Keratinocyte (primary cell): ENCODE measurements at regions not wholly inside any gene's neighbourhood (a gene's known extent, or its start where the extent isn't known, plus 50 kb on each side); places are given as distances from the start of the nearest gene placed in this dataset.

Source experiments
- DNase-seq: peaks from one replicate; pipeline ENCODE4 v3.0.0-alpha.2; 2011; ENCODE audit warnings: low read depth, missing footprints, low spot score
- FAIRE-seq: peaks from 2 replicates; lab custom pipeline; 2011; peaks lifted over from hg19 to GRCh38; lab: Jason Lieb, UNC
- H2AFZ ChIP-seq: 2 replicates; pipeline ENCODE4 v1.6.0; 2012; ENCODE audit warnings: low read length, control low read depth, inconsistent platforms; ENCODE audit not compliant: control insufficient read depth
- H3K27ac ChIP-seq: 2 replicates; pipeline ENCODE4 v1.5.1; 2011; ENCODE audit warnings: low read length; ENCODE audit not compliant: control insufficient read depth, insufficient read depth
- H3K27me3 ChIP-seq: 3 replicates; pipeline ENCODE4 v1.6.0; 2011; ENCODE audit warnings: low read length; ENCODE audit not compliant: control insufficient read depth, insufficient read depth; ENCODE audit errors: extremely low read depth
- H3K36me3 ChIP-seq, 2 experiments: 2 replicates in 1 of 2; 3 replicates in 1 of 2; pipeline ENCODE4 v1.5.1; 2011; ENCODE audit warnings: low read length in 2 of 2, mild to moderate bottlenecking in 1 of 2; ENCODE audit not compliant: control insufficient read depth in 2 of 2, insufficient read depth in 2 of 2; ENCODE audit errors: extremely low read depth in 1 of 2
- H3K4me1 ChIP-seq: 3 replicates; pipeline ENCODE4 v1.5.1; 2011; ENCODE audit warnings: low read length; ENCODE audit not compliant: control insufficient read depth, insufficient read depth; ENCODE audit errors: extremely low read depth
- H3K4me2 ChIP-seq: 3 replicates; pipeline ENCODE4 v1.6.0; 2011; ENCODE audit warnings: low read depth, low read length; ENCODE audit not compliant: control insufficient read depth, insufficient read depth; ENCODE audit errors: extremely low read depth
- H3K4me3 ChIP-seq, 3 experiments: fragments of 200-600 bp in 1 of 3; sonication (generic) in 1 of 3; 2 replicates in 2 of 3; 3 replicates in 1 of 3; pipeline ENCODE4 v1.5.1; 2011 to 2016; ENCODE audit warnings: low read length in 3 of 3, mild to moderate bottlenecking in 3 of 3, control low read depth in 2 of 3, inconsistent platforms in 1 of 3, low read depth in 1 of 3, mixed read lengths in 1 of 3, mixed run types in 1 of 3, moderate library complexity in 1 of 3; ENCODE audit not compliant: control insufficient read depth in 2 of 3, insufficient read depth in 2 of 3; ENCODE audit errors: extremely low read depth in 1 of 3
- H3K79me2 ChIP-seq: 2 replicates; pipeline ENCODE4 v1.6.0; 2012; ENCODE audit warnings: low read length; ENCODE audit not compliant: control insufficient read depth, insufficient read depth
- H3K9ac ChIP-seq: 3 replicates; pipeline ENCODE4 v1.6.0; 2011; ENCODE audit warnings: low read length; ENCODE audit not compliant: control insufficient read depth, insufficient read depth; ENCODE audit errors: extremely low read depth
- H3K9me1 ChIP-seq: 3 replicates; pipeline ENCODE4 v1.6.0; 2011; ENCODE audit warnings: low read length; ENCODE audit not compliant: control insufficient read depth, insufficient read depth; ENCODE audit errors: extremely low read depth
- H3K9me3 ChIP-seq: 2 replicates; pipeline ENCODE4 v1.5.1; 2012; ENCODE audit warnings: low read depth, low read length; ENCODE audit not compliant: control insufficient read depth
- H4K20me1 ChIP-seq: 3 replicates; pipeline ENCODE4 v1.6.0; 2011; ENCODE audit warnings: low read length; ENCODE audit not compliant: control insufficient read depth, insufficient read depth; ENCODE audit errors: extremely low read depth
- EZH2 ChIP-seq: IDR thresholded peaks from one replicate; pipeline ENCODE4 v1.6.1; 2012; ENCODE audit warnings: inconsistent platforms, mild to moderate bottlenecking, low read length, moderate library complexity
- dilution Hi-C: fragments of 300-500 bp; cut with MboI; formaldehyde crosslinking; loops from one replicate; pipeline ENCODE4 v1.7.0; 2020; ENCODE audit warnings: low sequenced_read_pairs; ENCODE audit not compliant: extremely low pct_ligation_motif_present
- TF ChIP-seq, protein P1 (sequence below), 3 experiments: IDR thresholded peaks in 1 of 3; conservative IDR thresholded peaks in 1 of 3; optimal IDR thresholded peaks in 1 of 3; 2 replicates in 2 of 3; 3 replicates in 1 of 3; pipeline versions ENCODE3 to v1.5.1; 2011; ENCODE audit warnings: low read length in 3 of 3, mild to moderate bottlenecking in 3 of 3, moderate library complexity in 2 of 3, control low read depth in 1 of 3, inconsistent platforms in 1 of 3; ENCODE audit not compliant: insufficient read depth in 2 of 3; ENCODE audit errors: extremely low read depth in 1 of 3

GRCh38 chr6:106811088-106811686 is 163.3 kb downstream of the CD24 start:
- Histone ChIP-seq H4K20me1 (no peaks in the 10 kb centered on the region), H3K79me2 (no peaks in the 10 kb centered on the region), H3K9ac (no peak overlapping the region), H3K4me1 (no peaks in the 10 kb centered on the region), H3K9me3 (peaks cover 10% of the 10 kb centered on the region), H3K9me1 (no peaks in the 10 kb centered on the region), H3K4me3 (no peak overlapping the region), H3K36me3 (no peaks in the 10 kb centered on the region), H2AFZ (no peak overlapping the region), H3K27me3 (no peaks in the 10 kb centered on the region), H3K27ac (no peak overlapping the region), H3K4me2 (no peak overlapping the region)
- TF ChIP-seq, protein P1, sequence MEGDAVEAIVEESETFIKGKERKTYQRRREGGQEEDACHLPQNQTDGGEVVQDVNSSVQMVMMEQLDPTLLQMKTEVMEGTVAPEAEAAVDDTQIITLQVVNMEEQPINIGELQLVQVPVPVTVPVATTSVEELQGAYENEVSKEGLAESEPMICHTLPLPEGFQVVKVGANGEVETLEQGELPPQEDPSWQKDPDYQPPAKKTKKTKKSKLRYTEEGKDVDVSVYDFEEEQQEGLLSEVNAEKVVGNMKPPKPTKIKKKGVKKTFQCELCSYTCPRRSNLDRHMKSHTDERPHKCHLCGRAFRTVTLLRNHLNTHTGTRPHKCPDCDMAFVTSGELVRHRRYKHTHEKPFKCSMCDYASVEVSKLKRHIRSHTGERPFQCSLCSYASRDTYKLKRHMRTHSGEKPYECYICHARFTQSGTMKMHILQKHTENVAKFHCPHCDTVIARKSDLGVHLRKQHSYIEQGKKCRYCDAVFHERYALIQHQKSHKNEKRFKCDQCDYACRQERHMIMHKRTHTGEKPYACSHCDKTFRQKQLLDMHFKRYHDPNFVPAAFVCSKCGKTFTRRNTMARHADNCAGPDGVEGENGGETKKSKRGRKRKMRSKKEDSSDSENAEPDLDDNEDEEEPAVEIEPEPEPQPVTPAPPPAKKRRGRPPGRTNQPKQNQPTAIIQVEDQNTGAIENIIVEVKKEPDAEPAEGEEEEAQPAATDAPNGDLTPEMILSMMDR (optimal IDR thresholded peaks at IDR 0.05 in 1 of 3, IDR thresholded peaks at IDR 0.05 in 1 of 3, conservative IDR thresholded peaks at IDR 0.05 in 1 of 3; ENCODE audit: extremely low read depth in 1 of 3, insufficient read depth in 2 of 3, low read length in 3 of 3): no peak
- TF ChIP-seq EZH2: no peak
- dilution Hi-C loops: no loop called here
- FAIRE-seq (no peak), DNase-seq (no peak)

GRCh38 chr6:106808758-106809157 is 165.8 kb downstream of the CD24 start:
- DNase-seq (no peak), FAIRE-seq (no peak)
- H2AFZ ChIP-seq: no peak overlapping the region
- no peaks in the 10 kb centered on the region for H3K36me3 ChIP-seq
- no peaks in the 10 kb centered on the region for H4K20me1 ChIP-seq
- H3K27ac ChIP-seq: no peak overlapping the region
- H3K4me2 ChIP-seq: no peak overlapping the region
- no peaks in the 10 kb centered on the region for H3K27me3 ChIP-seq
- no peaks in the 10 kb centered on the region for H3K9me1 ChIP-seq
- TF ChIP-seq, protein P1 (optimal IDR thresholded peaks at IDR 0.05 in 1 of 3, IDR thresholded peaks at IDR 0.05 in 1 of 3, conservative IDR thresholded peaks at IDR 0.05 in 1 of 3; ENCODE audit: extremely low read depth in 1 of 3, insufficient read depth in 2 of 3, low read length in 3 of 3): no peak
- TF ChIP-seq EZH2: no peak
- no peak overlapping the region for H3K9ac ChIP-seq
- H3K9me3 ChIP-seq: peaks cover 10% of the 10 kb centered on the region
- dilution Hi-C loops: no loop called here
- no peaks in the 10 kb centered on the region for H3K79me2 ChIP-seq
- no peak overlapping the region for H3K4me3 ChIP-seq
- no peaks in the 10 kb centered on the region for H3K4me1 ChIP-seq
